ENCODE measurements at regions not wholly inside any gene's neighbourhood (a gene's known extent, or its start where the extent isn't known, plus 50 kb on each side); places are given as distances from the start of the nearest gene placed in this dataset.

DNA sequence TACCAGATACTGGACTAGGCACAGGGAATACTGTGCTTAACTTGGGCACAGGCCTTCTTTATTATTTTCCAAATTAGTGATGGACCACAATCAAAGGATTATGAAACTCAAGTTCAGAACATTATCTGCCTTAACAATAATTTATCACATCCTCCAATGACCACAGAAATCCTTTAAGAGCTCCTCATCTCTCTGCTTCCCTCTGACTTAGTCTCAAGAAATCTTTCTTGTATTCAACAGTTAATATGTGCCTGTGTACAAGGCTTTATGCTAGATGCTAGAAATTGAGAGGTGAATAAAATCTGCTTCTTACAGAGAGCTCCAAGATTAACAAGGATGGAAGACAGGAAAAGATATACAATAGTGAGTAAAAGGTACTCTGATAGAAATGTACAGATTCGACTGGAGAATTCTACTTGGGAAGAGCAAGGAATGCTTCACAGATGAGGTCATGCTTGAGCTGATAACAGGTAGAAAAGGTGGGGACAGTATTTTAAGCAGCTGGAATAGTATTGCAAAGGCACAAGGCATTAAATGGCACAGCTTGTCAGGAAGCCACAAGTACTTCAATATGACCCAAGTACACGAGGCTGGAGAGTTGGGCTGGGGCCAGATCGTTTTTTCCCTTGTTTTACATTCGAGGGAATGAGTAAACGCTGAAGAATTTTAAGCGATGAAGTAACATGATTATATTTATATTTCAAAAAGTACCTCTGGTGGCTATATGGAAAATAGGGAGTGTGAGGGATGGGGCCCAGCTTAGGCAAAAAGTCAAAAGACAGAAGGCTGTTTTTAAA, 55.1 kb upstream of the ARID2 start:
- no peak for DNase-seq

DNA sequence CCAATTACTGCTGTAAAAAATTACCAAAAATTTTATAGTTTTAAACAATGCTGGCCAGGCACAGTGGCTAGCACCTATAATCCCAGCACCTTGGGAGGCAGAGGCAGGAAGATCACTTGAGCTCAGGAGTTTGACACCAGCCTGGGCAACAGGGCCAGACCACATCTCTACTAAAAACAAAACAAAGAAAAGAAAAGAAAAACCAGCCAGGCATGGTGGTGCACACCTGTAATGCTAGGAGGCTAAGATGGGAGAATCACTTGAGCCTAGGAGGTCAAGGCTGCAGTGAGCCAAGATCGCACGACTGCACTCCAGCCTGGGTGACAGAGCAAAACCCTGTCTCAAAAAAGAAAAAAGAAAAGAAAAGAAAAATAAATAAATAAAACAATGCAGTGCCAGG, 54.0 kb upstream of the ARID2 start:
- no peak for DNase-seq

Measured in stimulated activated naive CD4-positive, alpha-beta T cell treated with Interleukin-2 at 50 U/mL for 16 hours (primary cell).